ENCODE measurements at regions not wholly inside any gene's neighbourhood (a gene's known extent, or its start where the extent isn't known, plus 50 kb on each side); places are given as distances from the start of the nearest gene placed in this dataset.

DNA sequence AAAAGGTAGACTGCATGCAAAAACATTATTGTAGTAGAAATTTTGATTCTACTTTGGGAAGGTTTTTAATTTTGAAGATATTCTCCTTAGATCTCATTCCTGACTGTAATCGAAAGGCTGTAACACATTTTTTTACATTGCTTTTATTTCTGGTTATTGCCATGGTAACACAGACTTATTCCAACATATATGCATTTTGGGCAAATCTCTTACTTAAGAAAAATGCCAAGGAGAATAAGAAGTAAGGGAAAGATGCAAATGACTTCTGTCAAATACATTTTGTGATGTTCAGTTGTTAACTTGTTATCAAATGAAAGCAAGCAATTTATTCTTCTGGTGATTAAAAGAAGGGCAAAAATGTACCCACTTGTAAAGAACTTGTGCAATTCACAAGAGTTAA lies 267.5 kb downstream of the AASDHPPT start:
- no peak for DNase-seq

DNA sequence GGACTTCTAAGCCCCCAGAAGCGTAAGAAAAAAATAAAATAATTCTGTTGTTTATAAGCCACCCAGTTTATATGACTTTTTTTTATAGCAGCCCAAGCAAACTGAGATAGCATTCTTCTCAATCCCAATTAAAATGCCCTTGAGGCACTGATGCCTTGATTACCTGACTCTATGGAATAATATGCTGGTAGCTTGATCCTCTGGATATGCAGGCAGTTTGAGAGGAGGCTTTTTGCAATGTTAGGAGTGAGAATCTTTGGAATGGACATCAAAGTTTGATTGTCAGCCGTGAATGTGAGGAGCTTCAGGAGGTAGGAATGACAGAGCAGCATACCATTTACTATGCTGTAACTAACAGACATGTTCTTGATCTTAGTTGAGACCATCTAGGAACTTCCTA lies 275.6 kb downstream of the AASDHPPT start:
- no peak for DNase-seq

DNA sequence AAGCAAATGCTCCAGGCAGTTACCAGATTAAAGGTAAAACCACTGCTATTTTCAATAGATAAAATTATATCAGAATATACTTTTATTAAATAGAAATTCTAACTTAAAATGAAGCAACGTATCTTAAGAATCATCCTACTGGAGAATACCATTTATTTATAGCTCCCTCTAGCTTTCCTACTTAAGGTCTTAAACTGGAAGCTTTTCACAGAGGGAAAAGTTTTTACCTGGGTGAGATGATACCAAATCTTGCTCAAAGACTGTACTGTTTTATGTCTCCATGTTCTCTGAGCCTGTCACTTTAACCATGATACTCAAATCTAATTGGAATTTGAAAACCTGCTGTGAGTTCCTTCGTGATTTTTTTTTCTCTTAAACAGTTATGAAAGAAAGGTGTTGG lies 291.8 kb downstream of the AASDHPPT start:
- DNase-seq = no peak

DNA sequence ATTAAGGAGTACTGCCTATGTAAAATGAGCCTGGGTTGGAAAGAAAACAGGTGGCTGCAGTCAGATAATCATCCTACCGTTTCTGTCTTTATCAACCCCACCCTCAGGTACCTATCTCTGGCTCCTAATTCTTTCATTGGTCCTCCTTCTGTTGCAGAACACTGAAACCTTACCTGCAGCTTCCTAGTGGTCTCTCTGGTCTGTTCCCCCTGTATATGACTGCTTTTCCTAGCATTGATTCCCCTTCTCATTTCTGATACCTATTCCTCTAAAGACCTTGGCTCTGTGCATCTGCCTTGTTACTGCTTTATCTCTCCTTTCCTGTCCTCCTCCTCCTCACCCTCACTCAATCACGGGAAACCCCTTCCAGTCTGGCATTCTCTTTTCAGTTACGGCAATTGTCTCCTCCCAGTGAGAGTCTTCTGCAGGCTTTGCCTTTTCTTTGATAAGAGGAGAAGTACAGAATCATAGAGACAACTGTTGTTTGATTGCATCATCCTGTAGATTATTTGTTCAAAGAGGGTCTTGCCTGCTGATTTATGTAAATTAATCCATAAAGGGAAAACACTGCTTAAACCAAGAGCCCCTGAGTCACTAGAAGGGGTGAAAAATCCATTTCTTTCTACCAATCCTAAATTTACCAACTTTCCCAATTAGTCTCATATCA lies 301.2 kb downstream of the AASDHPPT start:
- DNase-seq = no peak

DNA sequence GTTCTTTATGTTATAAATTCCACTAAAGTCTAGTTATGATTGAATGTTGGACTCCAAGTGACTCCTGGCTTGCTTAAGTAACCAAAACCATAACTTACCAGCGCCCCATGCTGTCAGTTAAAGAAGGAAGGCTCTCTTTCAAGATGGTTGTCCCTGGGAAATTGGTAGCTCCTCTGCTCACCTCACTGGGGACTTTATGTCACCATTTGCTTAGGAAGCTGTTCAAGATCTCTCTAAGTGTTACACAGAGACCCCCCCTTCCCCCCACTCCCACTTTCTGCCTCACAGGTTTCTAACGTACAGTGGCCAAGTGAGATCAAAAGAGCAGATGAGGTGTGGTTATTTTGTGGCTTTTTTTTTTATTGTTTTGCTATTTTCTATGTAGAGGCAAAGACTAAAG lies 301.8 kb downstream of the AASDHPPT start:
- no peak for DNase-seq

DNA sequence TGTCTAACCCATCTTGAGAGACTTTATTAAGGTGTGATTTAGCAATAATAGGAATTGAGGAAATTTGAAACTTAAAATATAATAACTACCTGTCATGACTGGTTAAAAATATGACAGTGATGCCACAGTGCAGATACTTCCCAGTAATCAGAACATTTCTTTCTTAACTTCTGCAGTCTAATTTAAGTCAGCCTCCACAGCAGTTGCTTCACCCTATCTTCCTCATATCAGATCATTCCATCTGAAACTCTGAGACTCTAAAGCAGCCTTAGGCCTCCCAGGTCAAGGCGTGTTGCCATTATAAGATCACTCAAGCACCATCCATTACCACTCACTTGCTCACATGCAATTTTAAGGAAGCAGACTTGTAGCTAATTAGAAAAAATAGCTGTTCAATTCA lies 302.2 kb downstream of the AASDHPPT start:
- DNase-seq = no peak

DNA sequence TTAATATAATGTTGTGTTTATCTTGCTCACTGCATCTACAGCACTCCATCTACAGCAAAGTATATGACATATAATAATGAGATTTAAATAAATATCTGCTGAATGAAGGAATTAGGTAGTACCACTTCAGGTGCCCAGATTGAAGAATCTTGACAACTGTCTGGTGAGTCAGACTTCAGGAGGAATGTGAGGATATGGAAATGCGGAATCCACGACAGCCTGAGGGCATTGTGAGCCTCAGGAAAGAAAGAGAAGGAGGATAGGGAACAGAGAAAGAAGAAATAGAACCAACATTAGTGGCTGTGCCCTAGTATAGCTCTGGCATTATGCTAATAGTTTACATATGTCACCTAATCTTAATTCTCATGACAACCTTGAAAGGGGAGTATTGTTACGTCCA lies 304.4 kb downstream of the AASDHPPT start:
- DNase-seq = no peak

DNA sequence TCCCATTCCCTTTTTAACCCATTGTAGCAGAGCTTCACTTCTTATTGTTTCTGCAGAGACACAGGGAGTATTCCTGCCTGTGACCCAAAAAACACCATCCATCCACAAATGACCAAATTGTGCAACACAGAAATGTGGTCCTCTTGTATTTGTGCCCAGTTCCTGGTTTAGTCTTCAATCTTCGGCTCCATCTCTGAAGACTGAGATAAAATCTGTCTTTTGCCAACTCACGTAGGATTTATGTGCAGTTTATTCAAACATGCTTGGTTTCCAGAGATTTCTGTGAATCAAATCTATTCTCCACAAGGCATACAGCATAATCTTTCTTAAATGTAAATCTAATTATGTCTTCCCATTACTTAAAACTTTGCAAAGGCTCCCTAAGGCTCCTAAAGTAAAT lies 307.0 kb downstream of the AASDHPPT start:
- DNase-seq = no peak

DNA sequence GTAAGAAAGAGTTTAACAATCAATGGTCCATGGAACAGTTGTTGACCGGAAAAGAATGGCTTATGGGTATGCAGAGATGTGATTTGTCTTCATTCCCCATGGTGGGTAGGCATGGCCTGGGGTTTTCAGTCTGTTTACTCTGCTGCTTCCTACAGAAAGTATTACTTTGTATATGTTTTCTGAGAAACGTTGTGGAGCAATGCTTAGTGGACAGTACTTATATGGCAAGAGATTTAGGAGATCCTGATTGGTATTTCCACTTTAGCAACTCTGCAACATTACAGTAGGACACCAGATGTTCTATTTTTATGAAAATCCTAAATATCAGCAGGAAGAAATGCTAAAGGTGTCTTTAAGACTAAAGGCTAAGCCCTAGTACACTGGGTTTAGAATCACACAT lies 309.1 kb downstream of the AASDHPPT start:
- DNase-seq = no peak

DNA sequence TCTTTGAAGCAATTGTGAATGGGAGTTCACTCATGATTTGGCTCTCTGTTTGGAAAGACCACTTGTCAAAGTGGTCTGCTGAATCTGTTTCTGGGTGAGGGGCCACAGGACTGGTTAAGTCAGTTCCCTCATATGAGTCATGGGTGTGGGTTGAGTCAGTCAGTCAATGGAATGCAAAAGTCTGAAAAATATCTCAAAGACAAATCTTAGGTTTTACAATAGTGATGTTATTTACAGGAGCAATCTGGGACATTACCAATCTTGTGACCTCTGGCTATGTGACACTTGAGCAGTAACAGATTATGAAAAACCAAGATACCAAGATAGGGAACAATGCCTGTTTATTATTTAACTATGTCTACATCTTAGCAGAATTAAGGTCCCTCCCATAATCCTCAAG lies 311.6 kb downstream of the AASDHPPT start:
- no peak for DNase-seq

DNA sequence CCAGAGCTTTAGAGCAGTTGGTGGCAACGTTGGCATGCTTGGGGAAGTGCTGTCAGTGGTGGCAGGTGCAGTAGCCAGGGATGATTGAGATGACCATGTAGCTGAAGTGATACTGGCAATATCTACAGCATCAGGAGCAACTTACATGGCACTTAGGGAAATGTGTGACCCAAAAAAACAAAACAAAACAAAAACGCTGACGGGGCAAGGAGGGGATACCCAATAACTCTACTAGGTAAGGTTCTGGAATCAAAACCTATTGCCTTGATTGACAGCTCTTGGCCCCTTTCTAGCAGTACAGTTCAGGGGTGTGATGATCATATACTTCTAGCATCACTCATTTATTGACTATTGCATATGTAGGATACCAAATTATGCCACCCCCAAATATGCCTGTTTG lies 312.6 kb downstream of the AASDHPPT start:
- no peak for DNase-seq

DNA sequence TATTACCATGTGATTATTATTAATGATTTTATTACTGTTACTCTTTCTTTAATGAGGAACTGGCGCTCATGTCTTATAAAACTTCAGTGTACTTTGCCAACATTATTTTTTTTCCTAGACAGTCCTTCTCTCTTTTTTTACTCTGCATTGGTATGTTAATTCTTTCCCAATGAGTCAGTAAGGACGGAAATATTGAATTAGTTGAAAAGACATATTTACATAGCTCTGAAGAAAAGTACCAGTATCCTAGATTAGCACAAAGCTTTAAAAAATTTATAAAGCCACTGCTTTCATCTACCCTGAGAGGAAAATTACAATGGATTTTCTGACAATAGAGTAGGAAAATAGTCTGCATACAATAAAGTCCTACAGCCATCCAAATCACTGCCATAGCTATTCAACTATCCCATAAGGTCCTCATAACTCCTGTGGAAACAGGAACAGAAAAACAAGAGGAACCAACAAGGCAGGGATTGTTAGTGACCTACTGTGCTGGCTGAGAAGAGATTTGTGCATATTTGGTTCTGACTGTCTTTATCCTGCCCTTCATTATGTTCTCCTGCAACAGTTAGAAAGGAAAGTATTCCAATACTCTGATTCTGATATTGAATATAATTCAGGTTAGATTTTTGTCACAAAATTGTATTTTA lies 314.4 kb downstream of the AASDHPPT start:
- DNase-seq = no peak

DNA sequence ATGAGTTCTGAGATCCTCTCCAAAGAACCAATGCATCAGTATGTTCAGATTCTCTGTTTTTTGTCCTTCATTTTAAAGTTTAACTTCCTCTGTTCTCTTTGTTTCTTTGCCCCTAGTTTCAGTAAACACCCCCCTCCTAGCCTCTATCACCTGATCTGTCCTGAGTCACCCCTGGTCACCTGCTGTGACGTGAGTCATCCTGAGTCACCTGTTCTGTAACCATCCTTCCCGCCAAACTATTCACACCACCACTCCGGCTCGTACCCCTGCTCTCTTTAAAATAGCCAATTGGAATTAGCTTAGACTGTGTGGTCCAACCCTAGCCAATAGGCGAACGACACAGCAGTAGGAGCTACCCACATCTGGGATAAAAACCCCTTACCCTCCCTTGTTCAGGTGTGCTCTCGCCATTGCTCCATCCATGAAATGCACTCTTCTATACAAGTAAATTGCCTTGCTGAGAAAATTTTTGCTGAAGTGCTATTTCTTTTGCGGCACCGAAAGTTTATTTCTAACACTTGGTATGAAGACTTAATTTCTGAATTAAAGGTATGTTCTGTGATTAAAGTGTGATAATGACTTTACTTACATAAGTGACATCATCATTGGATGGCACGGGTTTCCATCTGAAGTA lies 318.4 kb downstream of the AASDHPPT start:
- no peak for DNase-seq

DNA sequence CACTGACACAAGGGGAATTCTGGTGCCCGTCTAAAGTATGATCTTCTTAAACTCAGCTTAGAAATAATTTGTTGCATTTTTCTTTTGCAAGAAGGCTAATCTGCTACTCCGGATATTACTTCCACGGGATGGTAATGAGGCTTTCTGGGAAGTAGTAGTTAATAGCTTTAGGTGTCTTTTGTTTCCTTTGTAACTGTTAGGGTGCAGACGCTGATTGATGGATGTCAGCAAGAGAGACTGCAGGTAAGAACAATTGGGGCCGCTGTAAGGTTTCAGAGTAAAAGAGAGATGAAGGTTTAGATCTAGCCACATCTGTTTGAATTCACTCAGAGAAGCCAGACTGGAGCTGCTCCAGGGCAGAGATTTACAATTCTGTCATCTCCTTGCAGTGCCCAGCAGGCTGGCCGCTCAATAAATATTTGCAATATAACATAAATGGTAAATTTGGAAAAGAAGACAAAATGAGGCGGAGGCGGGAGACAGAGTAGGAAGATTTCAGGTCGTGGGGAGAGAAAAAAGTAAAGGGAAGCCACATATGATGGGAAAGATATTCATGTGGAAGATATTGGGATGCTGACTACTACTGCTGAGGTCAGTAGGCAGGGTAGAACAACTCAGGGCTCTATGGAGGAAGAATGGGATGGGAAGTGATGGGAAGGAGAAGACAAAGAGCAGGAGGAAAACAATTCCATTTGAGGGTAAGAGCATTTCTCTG lies 320.5 kb downstream of the AASDHPPT start:
- DNase-seq = no peak

DNA sequence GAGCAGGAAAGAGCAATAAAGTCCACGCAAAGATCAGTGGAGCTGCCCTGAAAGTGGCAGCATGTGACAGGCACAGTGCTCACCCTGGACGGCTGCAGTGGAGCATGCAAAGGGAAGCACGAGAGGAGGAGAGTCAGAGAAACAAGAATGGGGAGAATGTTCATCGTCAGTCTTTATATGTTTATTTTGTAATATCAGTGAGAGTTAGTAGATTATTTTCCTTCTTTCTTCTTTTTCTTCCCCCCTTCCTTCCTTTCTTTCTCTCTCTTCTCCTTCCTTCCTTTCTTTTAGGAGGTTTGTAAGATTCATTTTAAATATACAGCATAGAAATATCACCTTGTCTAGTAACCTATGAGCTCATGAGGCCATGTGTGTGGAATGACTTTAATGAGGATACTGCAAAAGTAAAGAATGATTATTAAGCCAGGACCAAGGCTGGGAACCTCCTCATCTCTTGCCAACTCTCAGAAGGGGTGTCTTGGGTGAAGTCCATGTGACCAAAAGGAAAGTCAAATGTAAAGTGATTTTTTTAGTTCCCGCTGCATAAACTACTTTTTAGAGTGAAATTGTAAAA lies 321.1 kb downstream of the AASDHPPT start:
- no peak for DNase-seq

DNA sequence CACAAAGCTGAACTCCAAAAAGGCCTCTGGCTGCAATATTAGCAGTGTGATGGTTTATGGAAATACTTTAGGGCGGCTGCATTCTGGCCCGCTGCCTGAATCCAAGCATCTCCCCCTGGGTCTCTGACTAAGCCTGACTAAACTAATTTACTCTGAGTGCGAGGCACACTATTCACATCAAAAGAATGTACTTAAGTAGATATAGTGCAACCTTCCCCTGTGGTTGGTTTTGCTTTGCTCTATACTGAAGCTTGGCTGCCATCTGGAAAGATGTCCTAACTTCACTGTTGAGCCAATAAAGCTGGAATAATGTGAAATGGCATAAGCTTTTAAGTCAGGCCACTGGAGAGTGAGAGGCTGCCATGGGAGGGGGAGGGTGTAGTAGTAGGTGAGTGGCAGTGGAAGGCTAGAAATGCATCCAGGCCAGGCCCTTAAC lies 321.6 kb downstream of the AASDHPPT start:
- DNase-seq = no peak

DNA sequence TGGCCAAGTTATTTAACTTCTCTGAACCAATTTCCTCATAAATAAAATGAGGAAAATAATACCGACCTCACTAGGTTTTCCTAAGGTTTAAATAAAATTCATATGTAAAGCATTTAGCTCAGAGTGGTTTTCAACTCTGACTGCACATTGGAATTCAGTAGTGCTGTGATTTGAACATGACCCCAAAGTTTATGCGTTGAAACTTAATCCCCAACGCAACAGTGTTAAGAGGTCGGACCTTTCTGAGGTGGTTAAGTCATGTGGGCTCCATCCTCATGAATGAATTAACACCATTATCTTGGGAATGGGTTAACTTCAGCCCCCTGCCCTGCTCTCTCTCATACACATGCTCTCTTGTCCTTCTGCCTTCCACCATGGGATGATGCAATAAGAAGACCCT lies 322.2 kb downstream of the AASDHPPT start:
- no peak for DNase-seq

DNA sequence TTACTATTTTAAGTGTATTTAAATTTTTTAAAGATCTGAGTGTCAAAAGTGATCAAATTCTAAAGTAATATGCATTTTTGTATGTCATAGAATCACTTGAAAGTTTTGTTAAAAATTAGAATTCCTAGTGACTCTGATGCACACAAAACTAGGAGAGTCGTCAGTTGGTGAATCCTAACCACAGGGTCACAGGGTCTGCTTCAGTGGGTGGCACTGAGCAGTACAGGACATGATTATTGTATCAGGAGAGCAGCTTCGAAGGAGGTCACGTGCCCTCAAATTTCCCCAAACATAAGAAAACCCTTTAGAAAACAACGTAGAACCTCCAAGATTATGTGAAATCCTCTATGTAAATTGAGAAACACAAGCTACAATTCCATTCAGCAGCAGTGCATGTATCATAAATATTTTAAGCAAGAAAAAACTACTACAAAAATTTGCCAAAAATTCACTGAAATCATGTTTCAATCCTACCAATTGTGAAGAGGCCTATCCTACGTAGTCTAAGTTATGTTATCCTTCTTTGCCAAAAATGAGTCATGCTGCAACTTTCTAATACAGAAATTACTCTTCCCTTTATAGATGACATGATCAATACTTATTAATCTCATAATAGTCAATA lies 323.6 kb downstream of the AASDHPPT start:
- no peak for DNase-seq

DNA sequence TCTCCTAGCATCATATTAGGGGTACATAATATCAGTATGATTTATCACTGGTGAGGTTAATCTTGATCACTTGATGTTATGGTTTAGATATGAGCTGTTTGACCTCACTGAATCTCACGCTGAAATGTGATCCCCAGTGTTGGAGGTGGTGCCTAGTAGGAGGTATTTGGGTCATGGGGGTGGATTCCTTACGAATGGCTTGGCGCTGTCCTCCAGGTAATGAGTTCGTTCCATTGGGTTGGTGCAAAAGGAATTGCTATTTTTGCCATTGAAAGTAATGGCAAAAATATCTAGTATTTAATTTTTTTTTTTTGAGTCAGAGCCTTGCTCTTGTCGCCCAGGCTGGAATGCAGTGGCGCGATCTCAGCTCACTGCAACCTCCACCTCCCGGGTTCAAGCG lies 326.3 kb downstream of the AASDHPPT start:
- DNase-seq = no peak

DNA sequence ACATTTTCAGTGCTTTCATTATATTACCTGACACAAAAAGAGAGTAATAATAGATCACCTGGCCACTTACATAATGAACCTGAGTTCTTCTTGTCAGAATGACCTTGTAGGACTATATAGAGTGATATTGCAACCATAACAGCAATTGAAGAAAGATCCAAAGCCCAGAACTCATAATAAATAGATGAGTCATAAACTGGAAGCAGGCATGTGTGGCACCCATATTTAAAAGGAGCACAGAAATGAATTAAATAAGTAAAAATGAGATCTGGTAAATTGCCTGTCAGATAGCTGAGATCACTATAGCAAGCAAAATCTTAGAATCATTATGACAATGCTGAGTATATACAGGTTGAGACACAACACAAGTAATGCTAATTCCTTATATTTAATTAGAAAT lies 331.8 kb downstream of the AASDHPPT start:
- DNase-seq = no peak

DNA sequence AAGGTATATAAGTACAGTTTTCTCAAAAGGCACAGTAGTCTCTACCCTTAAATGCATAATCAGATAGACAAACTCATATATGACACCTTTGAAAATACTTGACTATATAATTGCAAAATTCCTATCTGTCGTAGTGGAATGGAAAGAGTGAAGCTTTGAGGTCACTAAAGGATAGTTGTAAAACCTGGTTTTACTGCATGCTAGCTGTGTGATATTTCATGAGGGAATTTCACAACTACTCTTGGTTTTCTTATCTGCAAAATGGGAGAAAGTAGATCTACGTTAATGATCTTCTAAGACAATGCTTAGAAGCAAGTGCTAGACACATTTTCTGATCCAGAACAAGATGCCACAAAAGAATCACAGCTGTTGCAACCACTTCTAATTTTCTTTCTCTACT lies 332.2 kb downstream of the AASDHPPT start:
- DNase-seq = no peak

DNA sequence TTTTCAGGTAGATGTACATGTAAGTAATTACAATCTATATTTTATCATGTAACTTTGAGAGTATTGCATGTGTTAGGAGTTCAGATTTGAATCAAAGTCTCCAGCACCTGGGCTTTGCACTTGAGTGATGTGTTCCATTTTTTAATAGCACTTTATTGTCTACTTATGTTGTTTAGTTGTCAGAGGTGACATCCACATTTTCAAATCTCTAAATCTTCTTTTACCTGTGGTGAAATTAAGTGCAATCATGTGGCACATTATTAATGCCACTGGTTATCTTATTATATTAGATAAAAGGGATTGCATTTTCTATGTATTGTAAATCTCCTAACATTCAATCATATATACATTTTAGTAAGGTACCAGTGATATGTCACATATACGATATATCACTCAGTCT lies 333.4 kb downstream of the AASDHPPT start:
- DNase-seq = no peak

DNA sequence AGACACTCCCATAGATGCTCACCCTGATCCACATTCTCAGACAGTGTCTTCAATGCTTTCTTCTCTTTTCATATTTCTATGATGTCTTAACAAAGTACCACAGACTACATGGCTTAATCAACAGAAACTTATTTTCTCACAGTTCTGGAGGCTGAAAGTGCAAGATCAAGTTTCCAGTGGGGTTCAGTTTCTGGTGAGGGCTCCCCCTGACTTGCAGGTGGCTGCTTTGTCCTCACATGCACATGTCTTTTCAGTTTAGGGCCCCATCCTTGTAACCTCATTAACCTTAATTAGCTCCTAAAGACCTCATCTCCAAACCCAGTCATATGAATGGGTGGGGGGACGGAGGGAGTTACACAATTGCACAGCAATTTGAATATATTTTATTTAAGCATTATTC lies 335.8 kb downstream of the AASDHPPT start:
- no peak for DNase-seq

All from hematopoietic multipotent progenitor cell treated with erythropoietin and hydrocortisone succinate and interleukin-3 and kit ligand, for 8 days (in vitro differentiated cells).